Endothelial cell of umbilical vein (primary cell): ENCODE measurements at regions not wholly inside any gene's neighbourhood (a gene's known extent, or its start where the extent isn't known, plus 50 kb on each side); places are given as distances from the start of the nearest gene placed in this dataset.

Source experiments
- BruUV-seq: library from RNA; stranded (reverse); fragments of 400-500 nt; replicated peaks from 2 replicates; lab custom pipeline; 2021; lab: Mats Ljungman, UMichigan
- CTCF ChIA-PET: fragments of 300-600, 350-600 bp; sonication (Branson Sonifier 250); formaldehyde crosslinking; loops from one replicate; lab custom pipeline; 2021; ENCODE audit warnings: antibody characterized with exemption, inconsistent platforms; lab: Charles Lee
- POLR2A ChIA-PET: fragments of 300-600, 350-600 bp; sonication (Branson Sonifier 250); formaldehyde crosslinking; loops from one replicate; lab custom pipeline; 2021; ENCODE audit warnings: antibody characterized with exemption, inconsistent platforms; lab: Charles Lee
- DNase-seq: peaks from one replicate; pipeline ENCODE4 v3.0.0-alpha.2; 2011; ENCODE audit warnings: low read depth, low spot score
- FAIRE-seq: peaks from 2 replicates; lab custom pipeline; 2011; peaks lifted over from hg19 to GRCh38; lab: Jason Lieb, UNC
- H2AFZ ChIP-seq: 2 replicates; pipeline ENCODE4 v1.6.0; 2012; ENCODE audit warnings: low read depth, low read length, control low read depth, inconsistent platforms
- H3K27ac ChIP-seq: 2 replicates; pipeline ENCODE4 v1.5.1; 2011; ENCODE audit warnings: low read depth, mild to moderate bottlenecking, control low read depth, low read length, moderate library complexity; ENCODE audit not compliant: insufficient read depth
- H3K27me3 ChIP-seq, 2 experiments: 2 replicates each; pipeline versions ENCODE4 v1.6.0 to v1.6.1; 2011; ENCODE audit warnings: low read length in 2 of 2, mixed read lengths in 1 of 2; ENCODE audit not compliant: control insufficient read depth in 2 of 2, insufficient read depth in 2 of 2
- H3K36me3 ChIP-seq, 2 experiments: 2 replicates in 1 of 2; 3 replicates in 1 of 2; pipeline ENCODE4 v1.5.1; 2011; ENCODE audit warnings: low read length in 2 of 2, mild to moderate bottlenecking in 1 of 2, moderate library complexity in 1 of 2; ENCODE audit not compliant: control insufficient read depth in 2 of 2, insufficient read depth in 2 of 2; ENCODE audit errors: extremely low read depth in 1 of 2
- H3K4me1 ChIP-seq: 3 replicates; pipeline ENCODE4 v1.5.1; 2011; ENCODE audit warnings: mild to moderate bottlenecking, low read length; ENCODE audit not compliant: control insufficient read depth, insufficient read depth; ENCODE audit errors: extremely low read depth
- H3K4me2 ChIP-seq: 2 replicates; pipeline ENCODE4 v1.6.1; 2011; ENCODE audit warnings: low read length, control low read depth, mixed read lengths; ENCODE audit not compliant: insufficient read depth
- H3K4me3 ChIP-seq, 3 experiments: fragments of 200-600 bp in 1 of 3; sonication (generic), shearing (Covaris generic) in 1 of 3; replicated peaks in 1 of 3; 2 replicates each; pipeline ENCODE4 v1.5.1; 2011 to 2016; ENCODE audit warnings: control low read depth in 3 of 3, low read length in 3 of 3, mild to moderate bottlenecking in 2 of 3, inconsistent platforms in 1 of 3, low read depth in 1 of 3, moderate library complexity in 1 of 3; ENCODE audit not compliant: insufficient read depth in 1 of 3
- H3K79me2 ChIP-seq: 2 replicates; pipeline ENCODE4 v1.6.0; 2012; ENCODE audit warnings: low read length, inconsistent platforms; ENCODE audit not compliant: control insufficient read depth, insufficient read depth
- H3K9ac ChIP-seq: replicated peaks from 2 replicates; pipeline ENCODE3; 2011; ENCODE audit warnings: low read length, control low read depth; ENCODE audit not compliant: insufficient read depth; ENCODE audit errors: extremely low read depth
- H3K9me1 ChIP-seq: replicated peaks from 3 replicates; pipeline ENCODE4 v1.6.0; 2011; ENCODE audit warnings: mild to moderate bottlenecking, low read length; ENCODE audit not compliant: control insufficient read depth, insufficient read depth; ENCODE audit errors: extremely low read depth
- H3K9me3 ChIP-seq: replicated peaks from 2 replicates; pipeline ENCODE4 v1.5.1; 2012; ENCODE audit warnings: low read length, inconsistent platforms; ENCODE audit not compliant: control insufficient read depth, insufficient read depth
- H4K20me1 ChIP-seq: replicated peaks from 2 replicates; pipeline ENCODE3; 2011; ENCODE audit warnings: mild to moderate bottlenecking, low read length; ENCODE audit not compliant: control insufficient read depth, insufficient read depth; ENCODE audit errors: extremely low read depth
- CTCF ChIP-seq, 2 donors: IDR thresholded peaks; 1 replicate in 1 of 2; 2 replicates in 1 of 2; pipeline ENCODE4 v1.5.1; 2011; ENCODE audit warnings: low read length in 2 of 2, mild to moderate bottlenecking in 2 of 2, moderate library complexity in 2 of 2, control low read depth in 1 of 2, inconsistent platforms in 1 of 2, low read depth in 1 of 2; ENCODE audit not compliant: insufficient read depth in 1 of 2; ENCODE audit errors: extremely low read depth in 1 of 2
- EZH2 ChIP-seq: IDR thresholded peaks from 2 replicates; pipeline ENCODE4 v1.6.1; 2012; ENCODE audit warnings: borderline replicate concordance, low read depth, mild to moderate bottlenecking, moderate library complexity, low read length, inconsistent platforms; ENCODE audit not compliant: severe bottlenecking
- FOS ChIP-seq: IDR thresholded peaks from 2 replicates; pipeline ENCODE4 v1.6.1; 2011; ENCODE audit warnings: mild to moderate bottlenecking, low read length, moderate library complexity, borderline replicate concordance; ENCODE audit not compliant: insufficient read depth
- GATA2 ChIP-seq: IDR thresholded peaks from 2 replicates; pipeline ENCODE4 v1.7.0; 2011; ENCODE audit warnings: low read depth, mild to moderate bottlenecking, moderate library complexity, mixed read lengths, low read length; ENCODE audit not compliant: insufficient read length, insufficient read depth
- JUN ChIP-seq: IDR thresholded peaks from 2 replicates; pipeline ENCODE4 v1.6.1; 2011; ENCODE audit warnings: borderline replicate concordance, low read depth; ENCODE audit not compliant: insufficient read length, insufficient read depth
- MYC ChIP-seq: IDR thresholded peaks from one replicate; pipeline ENCODE4 v1.6.1; 2011; ENCODE audit warnings: mild to moderate bottlenecking, low read depth, low read length
- POLR2A ChIP-seq: IDR thresholded peaks from 2 replicates; pipeline ENCODE4 v1.6.1; 2012; ENCODE audit warnings: low read depth, mild to moderate bottlenecking, control low read depth, low read length
- POLR2AphosphoS5 ChIP-seq: IDR thresholded peaks from 2 replicates; pipeline ENCODE4 v1.6.1; 2012; ENCODE audit warnings: low read depth, mild to moderate bottlenecking, control low read depth, low read length, moderate library complexity; ENCODE audit not compliant: insufficient read depth
- dilution Hi-C: fragments of 300-500 bp; cut with MboI; formaldehyde crosslinking; loops from one replicate; pipeline ENCODE4 v1.15.0; 2019; ENCODE audit warnings: low sequenced_read_pairs; ENCODE audit not compliant: extremely low pct_ligation_motif_present
- intact Hi-C: fragments of 100-400 bp; cut with micrococcal nuclease; formaldehyde crosslinking; loops from one replicate; pipeline ENCODE4 v1.10.0; 2022
- TF ChIP-seq, protein P1 (sequence below): IDR thresholded peaks from 2 replicates; pipeline ENCODE4 v1.6.1; 2011; ENCODE audit not compliant: insufficient read depth, insufficient read length

- Histone ChIP-seq H3K9me3 (no peaks in the 10 kb centered on the region), H3K9me1 (no peaks in the 10 kb centered on the region), H4K20me1 (no peaks in the 10 kb centered on the region), H3K4me2 (no peak overlapping the region), H3K36me3 (no peaks in the 10 kb centered on the region), H3K79me2 (no peaks in the 10 kb centered on the region), H2AFZ (no peak overlapping the region), H3K9ac (no peak overlapping the region), H3K4me3 (no peak overlapping the region), H3K4me1 (peaks cover 42% of the 10 kb centered on the region), H3K27me3 (no peaks in the 10 kb centered on the region), H3K27ac (no peak overlapping the region)
- FAIRE-seq (no peak), DNase-seq (no peak)
- BruUV-seq, result no TSS peak
- dilution Hi-C loops (no loop called here), intact Hi-C loops (no loop called here)
- TF ChIP-seq, protein P1, sequence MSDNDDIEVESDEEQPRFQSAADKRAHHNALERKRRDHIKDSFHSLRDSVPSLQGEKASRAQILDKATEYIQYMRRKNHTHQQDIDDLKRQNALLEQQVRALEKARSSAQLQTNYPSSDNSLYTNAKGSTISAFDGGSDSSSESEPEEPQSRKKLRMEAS, result no peak
- no peak for TF ChIP-seq POLR2AphosphoS5
- no peak for TF ChIP-seq MYC
- TF ChIP-seq POLR2A, result no peak
- no peak for TF ChIP-seq EZH2
- TF ChIP-seq CTCF (IDR thresholded peaks at IDR 0.05; ENCODE audit: extremely low read depth in 1 of 2, insufficient read depth in 1 of 2, low read depth in 1 of 2, low read length in 2 of 2), result no peak
- TF ChIP-seq GATA2, result no peak
- TF ChIP-seq JUN, result no peak
- TF ChIP-seq FOS, result no peak
- ChIA-PET POLR2A (no interaction called here), CTCF (interaction anchor here (1.7 kb wide), 1 partner anchor 167 kb away, joined by 6 read pairs; no protein-coding TSS in a partner anchor)
These were observed 90.0 kb downstream of the CDC42EP3 start for GRCh38 chr2:37581433-37581832.
